Endothelial cell of umbilical vein (primary cell): ENCODE measurements at regions not wholly inside any gene's neighbourhood (a gene's known extent, or its start where the extent isn't known, plus 50 kb on each side); places are given as distances from the start of the nearest gene placed in this dataset.

Experiments used
- CTCF ChIP-seq, 2 donors: IDR thresholded peaks; 1 replicate in 1 of 2; 2 replicates in 1 of 2; pipeline ENCODE4 v1.5.1; 2011; ENCODE audit warnings: low read length in 2 of 2, mild to moderate bottlenecking in 2 of 2, moderate library complexity in 2 of 2, control low read depth in 1 of 2, inconsistent platforms in 1 of 2, low read depth in 1 of 2; ENCODE audit not compliant: insufficient read depth in 1 of 2; ENCODE audit errors: extremely low read depth in 1 of 2
- EZH2 ChIP-seq: IDR thresholded peaks from 2 replicates; pipeline ENCODE4 v1.6.1; 2012; ENCODE audit warnings: borderline replicate concordance, low read depth, mild to moderate bottlenecking, moderate library complexity, low read length, inconsistent platforms; ENCODE audit not compliant: severe bottlenecking
- FOS ChIP-seq: IDR thresholded peaks from 2 replicates; pipeline ENCODE4 v1.6.1; 2011; ENCODE audit warnings: mild to moderate bottlenecking, low read length, moderate library complexity, borderline replicate concordance; ENCODE audit not compliant: insufficient read depth
- MAX ChIP-seq: IDR thresholded peaks from 2 replicates; pipeline ENCODE4 v1.6.1; 2011; ENCODE audit not compliant: insufficient read depth, insufficient read length
- MYC ChIP-seq: IDR thresholded peaks from one replicate; pipeline ENCODE4 v1.6.1; 2011; ENCODE audit warnings: mild to moderate bottlenecking, low read depth, low read length
- POLR2A ChIP-seq: IDR thresholded peaks from 2 replicates; pipeline ENCODE4 v1.6.1; 2012; ENCODE audit warnings: low read depth, mild to moderate bottlenecking, control low read depth, low read length
- POLR2AphosphoS5 ChIP-seq: IDR thresholded peaks from 2 replicates; pipeline ENCODE4 v1.6.1; 2012; ENCODE audit warnings: low read depth, mild to moderate bottlenecking, control low read depth, low read length, moderate library complexity; ENCODE audit not compliant: insufficient read depth

GRCh38 chr6:12371641-12372146, 81.5 kb downstream of the EDN1 start:
- TF ChIP-seq CTCF (IDR thresholded peaks at IDR 0.05; ENCODE audit: extremely low read depth in 1 of 2, insufficient read depth in 1 of 2, low read depth in 1 of 2, low read length in 2 of 2) (no peak), POLR2A (no peak), EZH2 (no peak), POLR2AphosphoS5 (no peak), MAX (no peak), MYC (no peak), FOS (peak; percentile 30)
